ENCODE measurements at regions not wholly inside any gene's neighbourhood (a gene's known extent, or its start where the extent isn't known, plus 50 kb on each side); places are given as distances from the start of the nearest gene placed in this dataset.

DNA sequence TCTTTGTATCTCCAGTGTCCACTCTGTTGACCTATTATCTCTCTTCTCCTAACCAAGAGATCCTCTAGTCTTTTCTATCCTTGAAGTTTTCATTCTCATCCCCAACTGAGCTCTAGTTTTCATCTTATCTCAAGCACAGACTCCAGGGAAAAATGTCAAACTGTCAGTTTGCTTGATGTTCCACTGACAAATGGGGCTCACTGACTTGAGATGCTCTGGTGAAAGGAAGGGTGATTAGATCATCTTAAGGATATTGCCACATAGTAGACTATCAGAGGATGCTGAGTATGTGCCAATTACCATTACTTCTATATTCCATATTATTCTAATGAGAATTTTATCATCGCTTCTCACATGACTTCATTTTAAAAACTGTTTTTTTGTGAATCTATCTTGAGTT, 2008.2 kb downstream of the ARAP2 start:
- no peak for TF ChIP-seq POLR2A (IDR thresholded peaks at IDR 0.05; ENCODE audit: low read depth, low read length)
- TF ChIP-seq TAF1 (IDR thresholded peaks at IDR 0.05; ENCODE audit: borderline replicate concordance, low read depth, low read length), result no peak
- no peak for TF ChIP-seq POLR2AphosphoS5 (IDR thresholded peaks at IDR 0.05; ENCODE audit: low read depth, low read length)
